ENCODE measurements at regions not wholly inside any gene's neighbourhood (a gene's known extent, or its start where the extent isn't known, plus 50 kb on each side); places are given as distances from the start of the nearest gene placed in this dataset.

- DNase-seq: no peak
- H3K9me3 Mint-ChIP-seq (ENCODE audit: unreplicated experiment): no peaks in the 10 kb centered on the region
- no peaks in the 10 kb centered on the region for H3K4me1 Mint-ChIP-seq (ENCODE audit: low read depth, unreplicated experiment)
- no peak for TF ChIP-seq CTCF (IDR thresholded peaks at IDR 0.05; ENCODE audit: partially characterized antibody, unreplicated experiment)
- no peaks in the 10 kb centered on the region for H3K27me3 Mint-ChIP-seq (ENCODE audit: unreplicated experiment)
- no peak overlapping the region for H3K4me3 Mint-ChIP-seq (ENCODE audit: unreplicated experiment)
- H3K27ac Mint-ChIP-seq (ENCODE audit: unreplicated experiment): no peak overlapping the region
- no peaks in the 10 kb centered on the region for H3K36me3 Mint-ChIP-seq (ENCODE audit: unreplicated experiment)
Measured at GRCh38 chr4:189396435-189396834, 544.2 kb upstream of the FRG1 start.

GRCh38 chr4:189404271-189404670 lies 536.4 kb upstream of the FRG1 start:
- H3K4me3 Mint-ChIP-seq (ENCODE audit: unreplicated experiment): no peak overlapping the region
- no peaks in the 10 kb centered on the region for H3K4me1 Mint-ChIP-seq (ENCODE audit: low read depth, unreplicated experiment)
- DNase-seq: no peak
- no peaks in the 10 kb centered on the region for H3K27me3 Mint-ChIP-seq (ENCODE audit: unreplicated experiment)
- no peaks in the 10 kb centered on the region for H3K9me3 Mint-ChIP-seq (ENCODE audit: unreplicated experiment)
- H3K36me3 Mint-ChIP-seq (ENCODE audit: unreplicated experiment): peaks cover 4% of the 10 kb centered on the region
- H3K27ac Mint-ChIP-seq (ENCODE audit: unreplicated experiment): no peak overlapping the region
- no peak for TF ChIP-seq CTCF (IDR thresholded peaks at IDR 0.05; ENCODE audit: partially characterized antibody, unreplicated experiment)

GRCh38 chr4:189409158-189409557 lies 531.5 kb upstream of the FRG1 start:
- DNase-seq: no peak
- H3K36me3 Mint-ChIP-seq (ENCODE audit: unreplicated experiment): no peaks in the 10 kb centered on the region
- H3K4me1 Mint-ChIP-seq (ENCODE audit: low read depth, unreplicated experiment): no peaks in the 10 kb centered on the region
- H3K9me3 Mint-ChIP-seq (ENCODE audit: unreplicated experiment): peaks cover 2% of the 10 kb centered on the region
- TF ChIP-seq CTCF (IDR thresholded peaks at IDR 0.05; ENCODE audit: partially characterized antibody, unreplicated experiment): no peak
- no peak overlapping the region for H3K27ac Mint-ChIP-seq (ENCODE audit: unreplicated experiment)
- no peak overlapping the region for H3K4me3 Mint-ChIP-seq (ENCODE audit: unreplicated experiment)
- H3K27me3 Mint-ChIP-seq (ENCODE audit: unreplicated experiment): no peaks in the 10 kb centered on the region

GRCh38 chr4:189414021-189414420 lies 526.7 kb upstream of the FRG1 start:
- no peak for DNase-seq
- no peak overlapping the region for H3K4me3 Mint-ChIP-seq (ENCODE audit: unreplicated experiment)
- H3K4me1 Mint-ChIP-seq (ENCODE audit: low read depth, unreplicated experiment): no peaks in the 10 kb centered on the region
- no peaks in the 10 kb centered on the region for H3K36me3 Mint-ChIP-seq (ENCODE audit: unreplicated experiment)
- H3K27ac Mint-ChIP-seq (ENCODE audit: unreplicated experiment): no peak overlapping the region
- no peak for TF ChIP-seq CTCF (IDR thresholded peaks at IDR 0.05; ENCODE audit: partially characterized antibody, unreplicated experiment)
- H3K9me3 Mint-ChIP-seq (ENCODE audit: unreplicated experiment): peaks cover 2% of the 10 kb centered on the region
- no peaks in the 10 kb centered on the region for H3K27me3 Mint-ChIP-seq (ENCODE audit: unreplicated experiment)

GRCh38 chr4:189420572-189420971 lies 520.1 kb upstream of the FRG1 start:
- Mint-ChIP-seq H3K9me3 (ENCODE audit: unreplicated experiment) (no peaks in the 10 kb centered on the region), H3K4me1 (ENCODE audit: low read depth, unreplicated experiment) (no peaks in the 10 kb centered on the region), H3K4me3 (ENCODE audit: unreplicated experiment) (no peak overlapping the region), H3K27me3 (ENCODE audit: unreplicated experiment) (peaks cover 4% of the 10 kb centered on the region), H3K36me3 (ENCODE audit: unreplicated experiment) (no peaks in the 10 kb centered on the region), H3K27ac (ENCODE audit: unreplicated experiment) (no peak overlapping the region)
- DNase-seq: no peak
- no peak for TF ChIP-seq CTCF (IDR thresholded peaks at IDR 0.05; ENCODE audit: partially characterized antibody, unreplicated experiment)

Data from glutamatergic neuron (in vitro differentiated cells).